IPS-NIHi7 (cell line): ENCODE measurements at regions not wholly inside any gene's neighbourhood (a gene's known extent, or its start where the extent isn't known, plus 50 kb on each side); places are given as distances from the start of the nearest gene placed in this dataset.
A peak's percentile ranks its signal among the peaks of the same experiment; 100 is the strongest.
"Not testable (repeated sequence)": the region's sequence is repeated elsewhere in the genome, so short reads cannot be mapped to it uniquely, and the experiment has no call there.

Experiments used
- DNase-seq: peaks from one replicate; pipeline ENCODE4 v3.0.0; 2012; ENCODE audit warnings: mixed read lengths; ENCODE audit errors: extremely low spot score

DNA sequence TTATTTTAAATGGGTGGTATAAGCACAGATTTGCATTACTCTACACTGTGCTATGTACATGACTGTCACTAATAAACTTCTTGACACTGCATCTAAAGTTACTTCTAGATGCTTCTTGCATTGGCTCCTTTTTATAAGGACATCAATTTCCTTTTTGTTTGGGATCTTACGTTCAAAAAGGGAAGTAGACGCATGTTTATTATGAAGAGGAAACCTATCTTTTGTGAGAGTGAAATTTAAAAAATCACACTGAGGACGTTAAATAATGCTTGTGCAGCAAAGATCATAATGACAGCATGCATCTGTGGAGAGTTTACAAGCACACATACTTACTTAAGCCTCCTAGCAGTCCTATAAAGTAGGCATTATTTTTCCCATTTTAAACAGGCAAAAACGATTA lies 479.5 kb downstream of the CD83 start:
- DNase-seq: no peak

DNA sequence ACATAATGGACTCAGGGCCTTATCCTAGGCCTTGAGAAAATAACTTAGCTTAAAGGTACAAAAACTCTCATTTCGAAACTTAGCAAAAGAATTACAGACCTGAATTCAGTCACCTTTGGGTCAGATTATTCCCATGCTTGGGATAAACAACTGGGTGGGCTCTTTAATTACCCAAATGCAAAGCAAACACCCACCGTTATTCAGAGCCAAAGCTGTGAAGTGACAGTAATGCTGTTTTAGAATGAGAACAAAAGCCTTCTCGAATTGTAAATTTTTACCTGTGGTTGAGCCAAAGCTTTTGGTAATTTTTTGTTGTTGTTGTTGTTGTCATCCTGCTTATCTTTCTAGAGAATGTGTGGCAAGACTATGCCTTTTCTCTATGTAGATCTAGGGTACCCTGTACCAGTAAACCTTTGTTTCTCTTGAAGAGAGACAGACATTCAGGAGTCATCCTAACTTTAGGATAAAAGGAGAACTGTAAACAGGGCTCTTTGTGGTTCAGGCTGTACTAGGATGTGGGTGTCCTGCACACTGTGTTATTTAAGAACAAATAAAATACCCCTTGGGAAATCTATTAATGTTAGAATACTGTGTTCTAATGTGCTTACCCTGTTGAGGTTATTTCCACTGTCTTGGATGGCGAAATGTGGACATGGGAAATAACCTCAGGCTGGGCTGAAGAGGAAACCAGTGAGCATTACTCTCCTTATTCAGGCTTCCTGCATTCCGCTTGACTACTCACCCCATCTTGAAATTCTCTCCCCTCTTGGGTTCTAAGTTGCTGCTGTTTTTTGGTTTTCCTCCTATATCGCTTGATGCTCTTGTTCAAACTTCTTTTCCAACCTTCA lies 480.7 kb downstream of the CD83 start:
- peak; percentile 32 for DNase-seq

- not testable (repeated sequence) for DNase-seq
Observed at GRCh38 chr6:14600306-14600705, 482.7 kb downstream of the CD83 start.

DNA sequence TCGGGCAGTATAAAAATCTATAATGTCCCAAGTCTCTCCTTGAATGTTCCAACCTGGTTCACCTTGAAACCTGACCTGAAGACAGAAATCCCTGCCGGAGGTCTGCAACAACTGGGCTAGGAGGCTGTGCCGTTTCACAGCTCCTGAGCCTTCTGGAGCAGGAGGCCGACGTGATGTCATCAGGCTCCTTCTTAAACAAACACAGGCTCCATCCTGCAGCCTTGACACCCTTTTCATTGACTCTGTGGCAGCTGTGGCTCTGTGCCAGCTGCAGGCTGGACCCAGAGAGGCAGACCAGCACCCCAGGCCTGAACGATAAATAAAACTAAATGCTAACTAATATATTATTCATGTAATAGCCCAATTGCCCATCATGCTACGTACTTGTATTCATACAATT lies 483.9 kb downstream of the CD83 start:
- no peak for DNase-seq

DNA sequence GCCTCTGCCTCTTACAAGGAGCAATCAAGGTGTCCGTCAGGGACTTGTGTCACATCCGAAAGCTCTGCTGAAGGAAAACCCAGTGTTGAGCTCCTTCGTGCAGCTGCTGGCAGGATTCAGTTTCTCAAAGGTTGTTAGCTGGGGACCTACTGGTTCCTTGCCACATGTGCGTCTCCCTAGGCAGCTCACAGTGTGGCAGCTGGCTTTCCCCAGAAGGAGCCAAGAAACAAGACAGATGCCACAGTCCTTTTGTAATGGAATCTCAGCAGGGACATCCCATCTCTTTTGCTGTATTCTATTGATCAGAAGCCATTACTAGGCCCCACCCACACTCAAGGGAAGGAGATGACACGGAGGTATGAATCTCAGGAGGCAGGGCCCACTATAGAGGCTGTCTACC lies 488.8 kb downstream of the CD83 start:
- DNase-seq: no peak

DNA sequence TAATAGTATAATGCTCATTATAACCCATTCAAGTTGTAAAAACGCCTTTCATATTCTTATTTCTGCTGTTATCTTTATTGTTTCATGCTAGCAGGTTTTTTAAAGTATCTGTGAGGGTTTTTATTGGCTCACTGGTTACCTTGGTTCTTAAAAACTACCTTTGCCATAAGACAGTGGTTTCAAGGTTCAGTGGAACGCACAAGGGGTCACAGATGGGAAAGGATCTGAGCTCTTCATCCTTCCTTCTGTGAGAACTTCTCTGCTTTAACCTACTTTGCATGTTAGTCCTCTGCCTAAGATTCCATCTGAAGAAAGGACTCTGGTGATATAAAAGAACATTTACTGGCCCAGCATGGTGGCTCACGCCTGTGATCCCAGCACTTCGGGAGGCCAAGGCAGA lies 492.6 kb downstream of the CD83 start:
- no peak for DNase-seq

DNA sequence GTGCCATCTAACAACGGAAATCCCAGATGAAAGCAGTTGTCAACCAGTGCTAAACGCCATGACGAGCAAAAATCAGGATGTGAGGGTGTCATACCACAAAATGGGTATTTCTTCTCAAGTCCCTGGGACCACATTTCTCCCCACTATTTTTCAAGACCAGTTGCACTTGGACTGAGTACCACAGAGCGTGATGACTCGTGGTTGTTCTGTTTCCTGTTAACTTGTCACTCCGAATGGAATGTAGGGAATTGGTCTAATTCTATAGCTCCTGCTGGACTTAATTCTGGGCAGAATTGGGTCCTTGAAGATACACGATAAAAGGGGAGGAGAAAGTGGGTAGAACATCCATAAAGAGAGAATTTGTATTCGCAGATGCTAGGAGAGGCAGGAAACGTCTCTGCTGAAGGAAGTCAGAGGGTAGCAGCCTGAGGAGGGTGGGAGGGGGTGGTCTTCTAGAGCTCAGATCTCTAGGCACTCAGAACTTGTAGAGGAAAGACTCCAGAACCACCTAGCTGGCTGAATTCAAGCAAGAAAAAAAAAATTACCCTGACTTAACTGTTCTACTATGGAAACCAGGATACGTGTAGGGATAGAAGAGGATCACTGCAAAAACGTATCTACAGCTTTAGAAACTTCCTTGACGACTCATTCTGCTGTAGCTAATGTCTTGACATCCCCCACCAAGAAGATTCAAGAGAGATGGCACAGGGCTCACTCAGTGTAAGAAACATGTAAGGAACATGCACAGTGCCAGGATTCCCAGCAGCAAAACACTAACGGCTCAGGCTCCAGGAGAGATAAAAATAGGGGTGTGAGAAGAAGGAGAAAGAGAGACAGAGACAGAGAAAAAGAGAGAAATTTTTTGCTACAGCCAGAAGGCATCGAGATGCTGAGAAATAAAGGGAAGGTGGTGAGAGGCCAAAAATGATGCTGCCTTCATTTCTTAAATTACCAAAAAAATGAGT lies 494.7 kb downstream of the CD83 start:
- no peak for DNase-seq

DNA sequence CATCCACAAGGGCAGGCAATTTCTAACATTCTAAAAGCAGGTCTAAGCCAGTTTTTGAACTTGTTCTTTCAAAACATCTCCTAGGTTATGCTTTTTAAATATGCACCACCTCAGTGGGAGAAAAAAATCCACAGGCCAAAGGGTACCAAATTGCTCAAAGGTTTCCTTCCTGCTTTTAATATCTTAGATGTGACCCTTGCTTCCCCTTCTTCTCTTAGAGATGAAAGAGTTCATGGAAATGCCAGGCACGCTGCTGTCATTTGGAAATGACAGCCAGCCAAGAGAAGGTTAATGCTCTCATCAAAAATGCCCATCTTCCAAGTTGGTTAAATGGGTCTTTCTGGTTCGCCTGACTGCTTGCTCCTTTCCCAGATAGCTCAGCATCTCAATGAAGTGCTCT lies 497.1 kb downstream of the CD83 start:
- no peak for DNase-seq

DNA sequence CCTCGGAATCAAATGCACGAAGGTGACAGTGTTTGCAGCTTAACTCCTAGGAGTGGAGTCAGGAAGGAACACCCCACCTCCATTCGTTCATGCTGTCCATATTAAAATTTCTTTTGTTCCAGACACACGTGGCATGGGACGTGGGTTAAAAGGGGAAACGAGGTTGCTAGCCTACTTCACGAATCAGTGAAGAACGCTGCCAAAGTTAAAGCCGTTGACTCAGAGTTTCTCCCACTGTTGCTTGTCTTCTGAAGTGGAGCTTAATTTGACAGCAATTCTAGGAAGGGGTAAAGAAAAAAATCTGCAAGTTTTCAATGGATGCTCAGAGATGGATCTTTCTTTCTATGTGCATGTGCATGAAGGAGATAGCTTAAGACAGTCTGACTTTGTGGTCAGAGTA lies 499.1 kb downstream of the CD83 start:
- no peak for DNase-seq

DNA sequence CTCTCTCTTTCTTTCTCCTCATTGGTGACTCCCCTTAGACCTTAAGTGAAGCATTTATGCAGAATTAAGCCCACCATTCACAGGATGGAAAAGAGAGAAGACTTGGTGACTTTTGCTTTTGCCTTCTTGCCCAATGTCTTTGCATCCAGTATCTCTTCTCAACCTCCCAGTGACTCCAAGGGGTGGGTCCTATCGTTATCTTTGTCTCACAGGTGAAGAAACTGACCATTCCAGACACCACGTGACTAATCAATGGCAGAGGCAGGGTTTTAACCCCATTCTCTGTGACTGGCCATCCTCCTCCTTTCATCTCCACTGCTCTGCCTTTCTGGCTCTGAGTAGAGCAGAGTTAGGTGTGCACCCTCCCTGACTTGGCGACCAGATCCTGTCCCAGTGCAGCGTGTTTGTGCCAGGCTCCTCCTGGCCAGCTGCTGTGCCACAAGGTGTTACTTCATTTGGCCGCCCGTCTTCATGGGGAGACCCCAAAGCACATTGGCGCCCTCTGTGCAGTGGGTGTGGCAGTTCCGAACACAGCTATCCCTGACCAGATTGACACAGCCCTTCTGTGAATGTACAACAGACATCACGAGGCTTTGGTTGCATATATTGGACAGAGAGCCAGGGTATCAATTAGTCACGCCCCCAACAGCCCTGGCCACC lies 501.3 kb downstream of the CD83 start:
- no peak for DNase-seq

DNA sequence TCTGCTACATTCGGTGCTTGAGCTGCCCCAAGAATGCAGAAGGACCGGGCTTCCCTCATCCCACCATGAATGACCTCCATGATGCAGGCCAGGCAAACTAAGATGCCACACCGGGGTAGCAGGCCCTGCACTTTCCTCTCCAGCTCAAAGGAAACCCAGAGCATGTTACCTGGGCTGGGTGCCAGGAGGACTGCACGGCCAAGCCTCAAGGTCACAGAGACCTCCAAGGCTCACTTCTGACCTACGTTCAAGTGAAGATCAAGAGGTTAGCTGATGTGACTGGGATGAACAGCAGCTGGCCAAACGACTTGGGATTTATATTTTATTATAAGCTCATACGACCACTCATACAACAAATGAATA lies 501.8 kb downstream of the CD83 start:
- DNase-seq: no peak

DNA sequence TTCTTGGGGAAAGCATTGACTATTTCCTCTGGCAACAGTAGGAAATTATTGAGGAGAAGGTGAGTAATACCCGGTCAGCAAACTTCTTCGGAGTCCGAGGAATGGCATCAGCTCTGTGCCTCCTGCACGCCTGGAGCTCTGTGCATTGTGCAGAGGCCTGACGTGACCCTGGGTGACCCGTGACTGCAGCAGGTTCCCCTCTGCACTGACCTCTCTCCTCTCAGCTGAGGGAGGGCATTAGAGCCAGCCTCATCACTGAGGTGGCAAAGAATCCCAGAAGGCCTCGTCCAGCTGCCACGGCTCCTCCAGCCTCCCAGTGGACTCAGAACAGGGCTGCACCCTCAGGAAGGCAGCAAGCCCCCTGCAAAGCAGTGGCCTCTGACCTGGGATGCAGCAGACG lies 502.9 kb downstream of the CD83 start:
- DNase-seq: no peak

DNA sequence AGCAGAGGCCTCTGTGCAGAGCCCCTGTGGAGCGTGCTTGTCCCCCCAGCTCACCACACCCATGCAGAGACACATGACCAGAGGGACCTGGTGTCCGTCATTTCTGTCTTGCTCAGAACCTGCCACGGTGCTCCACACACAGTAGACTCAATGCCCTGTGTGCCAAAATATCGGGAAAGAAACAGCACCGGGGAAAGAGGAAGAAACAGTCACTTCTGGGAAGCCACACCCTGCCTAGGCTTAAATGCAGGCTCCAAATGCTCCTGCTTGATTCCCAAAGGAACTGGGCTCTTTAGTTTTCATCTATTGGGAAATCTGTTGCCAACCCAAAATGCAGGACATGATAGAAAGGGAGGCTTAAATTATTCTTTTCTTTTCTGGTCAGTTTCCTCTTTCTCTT lies 503.9 kb downstream of the CD83 start:
- DNase-seq: no peak

DNA sequence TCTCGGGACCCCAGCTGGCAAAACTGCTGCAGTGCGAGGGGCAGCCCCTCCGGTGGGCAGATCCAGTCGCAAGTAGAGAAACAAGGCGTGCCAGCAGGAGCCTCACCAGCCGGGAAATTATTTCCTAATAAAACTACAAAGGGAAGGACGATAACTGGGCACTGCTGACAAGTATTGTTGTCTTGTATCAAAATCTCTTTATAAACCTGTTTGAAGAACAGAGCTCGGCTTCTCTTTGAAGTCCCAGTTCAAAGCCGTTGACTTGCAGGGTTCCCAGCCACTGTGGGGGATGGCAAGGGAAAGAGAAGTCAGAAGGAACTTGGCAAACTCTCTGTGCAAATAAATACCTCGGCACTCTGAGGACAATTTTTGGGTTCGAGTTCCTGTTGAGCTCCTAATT lies 504.5 kb downstream of the CD83 start:
- no peak for DNase-seq

DNA sequence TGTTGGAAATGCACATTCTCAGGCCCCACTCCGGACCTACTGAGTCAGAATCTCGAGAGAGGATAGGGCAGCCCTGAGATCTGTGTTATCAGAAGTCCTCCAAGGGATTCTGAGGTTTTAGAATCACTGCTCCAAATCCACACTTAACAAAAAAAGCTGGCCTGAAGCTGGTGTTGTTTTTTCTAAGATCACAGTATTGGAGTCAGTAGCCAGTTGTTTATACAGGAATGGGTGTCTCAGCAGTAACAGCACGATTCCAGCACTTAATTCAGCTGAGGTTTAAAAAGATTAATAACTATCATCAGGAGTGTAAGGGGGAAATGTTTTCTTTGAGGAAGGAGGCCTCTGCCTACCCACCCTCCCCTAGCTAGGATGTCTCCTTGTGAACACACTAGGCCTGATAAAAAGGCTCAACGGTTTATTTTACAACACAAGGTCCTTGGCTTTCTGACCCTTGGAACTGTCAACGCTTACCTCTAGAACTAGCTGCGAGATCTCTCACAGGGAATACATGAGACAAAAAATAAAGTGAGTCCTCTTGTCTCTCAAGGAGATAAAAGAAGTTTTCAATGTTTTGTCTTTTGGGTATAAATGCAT lies 505.4 kb downstream of the CD83 start:
- DNase-seq: no peak

GRCh38 chr6:14625173-14625895 lies 507.8 kb downstream of the CD83 start:
- no peak for DNase-seq

DNA sequence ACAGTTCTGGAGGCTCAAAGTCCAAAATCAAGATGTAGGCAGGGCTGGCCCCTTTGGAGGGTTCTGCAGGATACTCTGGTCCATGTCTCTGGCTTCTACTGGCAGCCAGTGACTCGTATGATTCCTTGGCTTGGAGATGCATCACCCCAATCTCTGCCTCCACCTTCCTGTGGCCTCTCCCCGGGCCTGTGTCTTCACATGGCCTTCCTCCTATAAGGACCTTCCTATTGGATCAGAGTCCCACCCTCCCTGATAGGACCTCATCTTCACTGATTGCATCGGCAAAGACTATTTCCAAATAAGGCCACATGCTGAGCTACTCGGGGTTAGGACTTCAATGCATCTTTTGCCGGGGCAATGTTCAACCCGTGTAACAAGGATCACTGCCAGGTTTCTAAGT lies 509.0 kb downstream of the CD83 start:
- no peak for DNase-seq

DNA sequence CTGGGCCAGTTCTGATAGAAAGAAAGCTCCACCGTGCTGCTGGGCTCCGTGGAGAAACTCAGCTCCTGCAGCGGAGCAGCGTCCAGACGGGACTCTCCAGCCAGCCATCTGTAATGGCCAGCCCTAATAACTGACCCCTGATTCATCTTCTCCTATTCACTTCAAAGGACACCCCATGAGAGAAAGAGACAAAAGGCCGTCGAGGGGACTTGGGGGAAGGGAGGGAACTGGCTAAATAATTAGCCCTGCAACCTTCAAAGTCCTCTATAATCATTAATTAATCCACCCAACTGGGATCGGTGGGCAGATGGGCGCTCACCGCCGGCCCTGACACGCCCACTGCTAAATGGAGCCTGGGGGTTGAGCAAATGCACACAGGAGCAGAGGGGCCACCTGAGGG lies 512.4 kb downstream of the CD83 start:
- DNase-seq: no peak

DNA sequence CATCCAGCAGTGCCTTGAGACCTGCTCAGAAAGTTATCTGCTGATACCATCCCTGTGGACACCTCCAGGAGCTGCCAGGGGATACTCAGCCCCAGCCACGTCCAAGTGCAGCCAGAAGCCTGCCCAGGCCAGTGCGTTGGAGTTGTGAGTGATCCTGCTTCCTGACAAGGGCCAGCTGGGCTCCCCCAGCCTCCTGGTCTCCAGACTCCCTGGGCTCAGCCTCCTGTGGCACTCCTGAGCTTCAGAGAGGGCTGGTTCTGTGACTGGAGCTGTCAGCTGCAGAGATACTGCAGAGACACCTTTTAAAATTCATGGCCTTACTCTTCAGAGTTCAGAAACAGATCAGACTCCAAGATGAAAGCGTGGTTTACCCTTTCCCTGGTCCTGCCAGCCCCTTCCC lies 515.9 kb downstream of the CD83 start:
- DNase-seq: no peak

- DNase-seq: no peak
Observed at GRCh38 chr6:14634072-14634471, 516.5 kb downstream of the CD83 start.

DNA sequence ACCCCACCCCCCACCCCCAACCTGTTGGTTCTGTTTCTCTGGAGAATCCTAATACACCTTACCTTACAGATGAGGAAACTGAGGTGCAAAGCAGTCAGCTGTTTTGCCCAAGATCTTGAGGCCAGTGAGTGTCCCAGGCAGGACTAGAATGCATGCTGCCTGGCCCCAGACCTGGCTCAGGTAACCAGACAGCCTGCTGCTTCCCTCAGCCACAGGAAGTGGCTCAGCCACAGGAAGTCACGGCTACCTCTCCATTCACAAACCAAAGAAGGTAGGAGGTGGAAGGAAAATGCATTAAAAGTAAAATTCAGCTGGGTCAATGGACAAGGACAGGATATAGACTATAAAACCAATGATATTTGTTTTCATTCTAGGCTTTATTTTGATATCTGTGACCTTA lies 517.6 kb downstream of the CD83 start:
- DNase-seq: no peak
